ENCODE measurements at regions not wholly inside any gene's neighbourhood (a gene's known extent, or its start where the extent isn't known, plus 50 kb on each side); places are given as distances from the start of the nearest gene placed in this dataset.

DNA sequence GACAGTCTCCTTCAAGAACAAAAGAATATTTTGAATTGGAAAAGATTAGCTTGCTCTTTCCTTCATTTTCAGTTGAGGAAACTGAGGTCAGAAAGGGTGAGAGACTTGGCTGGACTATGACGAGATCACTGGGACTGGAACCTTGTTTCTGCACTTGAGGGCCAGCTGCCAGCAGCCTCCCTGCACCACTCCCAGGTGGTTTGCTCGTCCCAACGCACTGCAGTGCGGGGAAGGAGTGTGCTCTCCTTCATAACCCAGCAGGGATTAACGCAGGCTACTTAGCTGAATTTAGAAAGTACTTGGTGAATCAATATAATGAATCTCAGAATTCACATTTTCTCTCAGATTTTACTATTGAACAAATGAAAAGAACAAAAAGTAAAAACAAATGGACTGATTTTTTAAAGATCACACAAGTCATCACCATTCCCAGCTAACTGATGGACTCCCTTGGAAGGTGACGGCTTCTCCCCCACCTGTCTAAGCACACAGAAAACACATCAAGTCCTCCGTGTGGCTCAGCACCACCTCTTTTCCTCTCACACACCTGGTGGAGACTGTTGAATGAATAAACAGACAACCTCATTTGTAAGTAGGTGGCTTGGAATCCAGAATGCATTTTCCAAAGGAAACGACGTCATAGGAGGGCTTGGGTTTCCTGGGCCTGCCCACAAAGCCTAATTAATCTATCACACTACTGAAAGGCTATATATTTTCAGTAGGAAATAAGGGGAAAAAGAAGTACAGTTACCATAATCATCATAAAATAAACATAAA, 121.0 kb downstream of the QRSL1 start:
- no peak for DNase-seq (ENCODE audit: low spot score)
- Histone ChIP-seq H3K27ac (ENCODE audit: low read depth in 1 of 2, low read length in 2 of 2) (no peak overlapping the region), H3K9me3 (ENCODE audit: control insufficient read depth in 4 of 4, low read length in 3 of 4) (no peaks in the 10 kb centered on the region), H3K9ac (ENCODE audit: low read depth in 1 of 2, low read length in 2 of 2) (no peak overlapping the region), H3K27me3 (ENCODE audit: control insufficient read depth in 4 of 4, insufficient read depth in 4 of 4, low read length in 3 of 4) (no peaks in the 10 kb centered on the region), H3K36me3 (ENCODE audit: control insufficient read depth in 4 of 4, insufficient read depth in 3 of 4, low read depth in 1 of 4, low read length in 3 of 4) (no peaks in the 10 kb centered on the region), H3K4me1 (ENCODE audit: control insufficient read depth in 4 of 4, insufficient read depth in 4 of 4, low read length in 3 of 4) (peaks cover 0 to 6% (median 3%) of the 10 kb centered on the region in 4 donors), H3K4me3 (ENCODE audit: low read depth in 1 of 3, low read length in 3 of 3) (no peak overlapping the region)
- WGBS: 72% methylated on average over 9 of the region's 9 CpGs
- TF ChIP-seq GABPA (IDR thresholded peaks at IDR 0.05 in 1 of 2, conservative IDR thresholded peaks at IDR 0.05 in 1 of 2): no peak
- no peak for TF ChIP-seq YY1 (IDR thresholded peaks at IDR 0.05)
- TF ChIP-seq, protein P1, sequence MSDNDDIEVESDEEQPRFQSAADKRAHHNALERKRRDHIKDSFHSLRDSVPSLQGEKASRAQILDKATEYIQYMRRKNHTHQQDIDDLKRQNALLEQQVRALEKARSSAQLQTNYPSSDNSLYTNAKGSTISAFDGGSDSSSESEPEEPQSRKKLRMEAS (IDR thresholded peaks at IDR 0.05): no peak
- TF ChIP-seq TAF1 (conservative IDR thresholded peaks at IDR 0.05): no peak
- no peak for TF ChIP-seq FOXA2 (IDR thresholded peaks at IDR 0.05)
- TF ChIP-seq HNF4G (IDR thresholded peaks at IDR 0.05): no peak
- no peak for TF ChIP-seq FOXA1 (IDR thresholded peaks at IDR 0.05)
- TF ChIP-seq EGR1 (IDR thresholded peaks at IDR 0.05; ENCODE audit: low read depth in 2 of 2): no peak
- no peak for TF ChIP-seq NR2F2 (IDR thresholded peaks at IDR 0.05)
- TF ChIP-seq SP1 (IDR thresholded peaks at IDR 0.05): no peak
- TF ChIP-seq, protein P2, sequence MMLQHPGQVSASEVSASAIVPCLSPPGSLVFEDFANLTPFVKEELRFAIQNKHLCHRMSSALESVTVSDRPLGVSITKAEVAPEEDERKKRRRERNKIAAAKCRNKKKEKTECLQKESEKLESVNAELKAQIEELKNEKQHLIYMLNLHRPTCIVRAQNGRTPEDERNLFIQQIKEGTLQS (IDR thresholded peaks at IDR 0.05): no peak
- TF ChIP-seq ZBTB33 (IDR thresholded peaks at IDR 0.05): no peak
- TF ChIP-seq CTCF (IDR thresholded peaks at IDR 0.05; ENCODE audit: low read depth, low read length, missing input control): no peak

GRCh38 chr6:106749609-106750008, 120.2 kb downstream of the QRSL1 start:
- no peak overlapping the region for H3K9ac ChIP-seq (ENCODE audit: low read depth in 1 of 2, low read length in 2 of 2)
- TF ChIP-seq NR2F2 (IDR thresholded peaks at IDR 0.05): no peak
- DNase-seq (ENCODE audit: low spot score): no peak
- H3K4me3 ChIP-seq (ENCODE audit: low read depth in 1 of 3, low read length in 3 of 3): no peak overlapping the region
- WGBS: 84% methylated on average over 4 of the region's 4 CpGs
- no peaks in the 10 kb centered on the region for H3K27me3 ChIP-seq (ENCODE audit: control insufficient read depth in 4 of 4, insufficient read depth in 4 of 4, low read length in 3 of 4)
- no peaks in the 10 kb centered on the region for H3K36me3 ChIP-seq (ENCODE audit: control insufficient read depth in 4 of 4, insufficient read depth in 3 of 4, low read depth in 1 of 4, low read length in 3 of 4)
- no peak overlapping the region for H3K27ac ChIP-seq (ENCODE audit: low read depth in 1 of 2, low read length in 2 of 2)
- H3K4me1 ChIP-seq (ENCODE audit: control insufficient read depth in 4 of 4, insufficient read depth in 4 of 4, low read length in 3 of 4): peaks cover 0 to 8% (median 3%) of the 10 kb centered on the region in 4 donors
- H3K9me3 ChIP-seq (ENCODE audit: control insufficient read depth in 4 of 4, low read length in 3 of 4): no peaks in the 10 kb centered on the region
